Pons (tissue), 1 donor: ENCODE measurements at regions not wholly inside any gene's neighbourhood (a gene's known extent, or its start where the extent isn't known, plus 50 kb on each side); places are given as distances from the start of the nearest gene placed in this dataset.

ENCODE experiments used
- DNase-seq: peaks from one replicate; pipeline ENCODE4 v3.0.0-alpha.2; 2016; ENCODE audit warnings: low spot score

- no peak for DNase-seq
Measured at GRCh38 chrX:7789200-7789599, 53.8 kb upstream of the VCX start.

GRCh38 chrX:7788334-7788733 is 54.6 kb upstream of the VCX start:
- DNase-seq = no peak

DNA sequence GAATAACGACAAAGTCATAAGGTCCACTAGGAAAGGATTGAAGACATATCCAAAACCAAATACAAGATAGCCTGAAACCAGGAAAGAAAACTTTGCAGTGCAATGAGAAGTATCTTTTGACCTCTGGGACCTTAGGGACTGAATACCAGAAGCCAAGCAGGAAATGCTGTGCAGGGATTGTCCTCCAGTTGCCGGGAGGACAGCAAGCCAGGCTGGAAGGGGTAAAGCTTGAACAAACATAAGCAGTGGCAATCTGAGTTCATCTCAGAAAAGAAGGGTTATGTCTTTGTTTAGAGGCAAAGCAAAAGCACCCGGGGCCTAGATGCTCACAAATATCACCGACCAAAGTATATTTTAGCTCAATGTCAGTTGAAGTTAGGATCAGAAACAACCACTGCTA is 55.3 kb upstream of the VCX start:
- no peak for DNase-seq

DNA sequence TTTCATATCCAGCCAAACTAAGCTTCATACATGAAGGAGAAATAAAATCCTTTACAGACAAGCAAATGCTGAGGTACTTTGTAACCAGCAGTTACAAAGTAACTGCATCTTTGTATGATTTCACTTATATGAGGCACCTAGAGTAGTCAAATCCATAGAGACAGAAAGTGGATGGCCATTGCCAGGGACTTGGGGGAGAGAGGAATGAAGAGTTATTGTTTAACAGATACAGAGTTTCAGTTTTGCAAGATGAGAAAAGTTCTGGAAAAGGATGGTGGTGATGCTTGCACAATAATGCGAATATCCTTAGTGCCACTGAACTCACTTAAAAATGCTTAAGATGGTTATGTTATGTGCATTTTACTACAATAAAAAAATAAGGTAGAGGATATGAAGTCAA is 58.4 kb upstream of the VCX start:
- DNase-seq = no peak

- DNase-seq = no peak
Measured at GRCh38 chrX:7779644-7780043, 63.3 kb upstream of the VCX start.

DNA sequence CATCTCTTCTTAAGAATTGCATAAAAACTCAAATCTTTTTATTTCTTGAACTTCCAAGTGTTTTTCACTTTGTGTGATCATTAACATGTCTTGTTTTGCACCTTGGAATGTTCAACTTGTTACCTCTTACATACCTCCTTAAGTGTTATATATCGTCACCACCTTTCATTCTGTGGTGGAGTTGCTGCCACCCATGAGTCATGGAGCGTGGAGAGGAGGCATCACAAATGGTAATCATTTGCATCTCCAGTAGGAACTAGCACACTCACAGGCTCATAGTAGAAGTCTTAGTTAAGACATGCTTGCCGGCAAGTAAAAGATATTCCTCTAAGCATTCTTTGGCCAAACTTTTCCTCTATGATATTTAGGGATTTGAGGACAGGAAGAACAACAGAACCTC is 67.0 kb upstream of the VCX start:
- no peak for DNase-seq

GRCh38 chrX:7771788-7772438 is 71.1 kb upstream of the VCX start:
- no peak for DNase-seq

GRCh38 chrX:7759830-7760229 is 83.1 kb upstream of the VCX start:
- DNase-seq = no peak

DNA sequence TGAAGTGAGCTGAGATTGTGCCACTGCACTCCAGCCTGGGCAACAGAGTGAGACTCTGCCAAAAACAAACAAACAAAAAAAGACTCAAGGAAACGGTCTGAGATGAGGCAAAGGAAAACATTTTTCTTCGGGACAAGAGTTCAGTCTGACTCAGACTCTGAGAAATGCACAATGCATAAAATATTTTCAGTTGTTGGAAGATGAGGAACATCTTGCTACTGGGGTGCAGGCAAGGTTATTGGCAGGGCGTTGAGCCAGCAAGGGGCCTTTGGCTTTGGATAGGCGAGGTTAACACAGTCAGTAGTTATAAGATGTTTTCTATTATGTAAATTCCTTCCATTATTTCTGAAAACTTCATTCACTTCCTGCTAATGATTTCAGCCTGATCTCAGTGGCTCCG is 96.1 kb upstream of the VCX start:
- no peak for DNase-seq

- DNase-seq = no peak
Measured at GRCh38 chrX:7730071-7730470, 112.9 kb upstream of the VCX start.

GRCh38 chrX:7720519-7720918 is 122.5 kb upstream of the VCX start:
- no peak for DNase-seq

DNA sequence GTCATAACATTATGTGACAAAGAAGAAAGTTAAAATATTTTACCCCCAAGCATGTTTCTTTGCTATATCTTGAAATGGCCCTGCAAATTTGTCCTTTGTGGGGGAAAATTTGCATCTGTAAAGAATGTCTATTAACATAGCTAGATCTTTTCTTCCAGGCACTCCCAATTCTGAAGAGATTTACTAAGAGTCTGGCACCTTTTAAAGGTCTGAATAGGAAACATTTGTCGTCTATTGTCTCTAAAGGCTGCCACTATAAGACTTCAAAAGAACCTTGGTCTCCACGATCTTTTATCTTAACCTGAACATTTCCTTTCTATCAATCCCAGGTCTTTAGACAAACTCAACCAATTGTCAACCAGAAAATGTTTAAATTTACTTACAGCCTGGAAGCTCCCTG is 128.6 kb upstream of the VCX start:
- DNase-seq = no peak

- no peak for DNase-seq
Measured at GRCh38 chrX:7711167-7711566, 131.8 kb upstream of the VCX start.

DNA sequence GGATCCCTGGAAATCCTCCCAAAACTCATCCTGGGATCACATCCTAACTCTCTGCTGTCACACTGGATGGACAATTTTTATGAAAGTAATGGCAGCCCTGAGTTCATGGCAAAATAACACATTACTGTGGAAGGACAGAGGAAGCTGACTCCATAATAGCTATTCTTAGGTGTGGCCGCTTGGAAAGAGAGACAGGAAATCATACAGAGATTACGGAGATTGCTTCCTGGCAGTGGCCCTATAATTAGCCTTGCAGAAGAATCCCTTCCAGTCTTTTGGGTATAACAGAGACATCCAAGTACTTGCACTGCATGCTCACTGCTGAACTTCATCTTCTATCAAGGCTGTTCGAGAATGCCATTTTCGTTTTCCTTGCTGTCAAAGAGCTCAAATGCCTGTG is 133.1 kb upstream of the VCX start:
- no peak for DNase-seq

- peak; percentile 2 for DNase-seq
Measured at GRCh38 chrX:7706032-7706431, 136.9 kb upstream of the VCX start.

GRCh38 chrX:7704205-7704604 is 138.8 kb upstream of the VCX start:
- no peak for DNase-seq

DNA sequence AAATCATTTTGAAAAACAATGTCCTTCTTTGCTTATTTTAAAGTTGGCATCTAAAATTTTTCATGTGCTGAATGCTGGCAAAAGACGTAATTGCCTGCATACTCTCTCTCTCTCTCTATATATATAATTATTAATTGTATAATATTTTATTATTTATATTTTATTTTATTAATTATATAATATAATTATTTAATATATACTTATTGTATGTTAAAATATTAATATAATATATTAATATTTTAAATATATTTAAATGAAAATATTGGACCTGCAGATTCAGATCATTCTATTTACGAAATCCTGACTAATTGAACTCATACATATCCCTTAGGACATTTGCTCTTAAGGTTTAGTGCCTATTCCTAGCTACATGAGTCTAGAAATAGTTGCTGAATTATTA is 144.7 kb upstream of the VCX start:
- DNase-seq = no peak

GRCh38 chrX:7690842-7691241 is 152.1 kb upstream of the VCX start:
- DNase-seq = no peak

GRCh38 chrX:7689791-7690412 is 153.1 kb upstream of the VCX start:
- DNase-seq = no peak

DNA sequence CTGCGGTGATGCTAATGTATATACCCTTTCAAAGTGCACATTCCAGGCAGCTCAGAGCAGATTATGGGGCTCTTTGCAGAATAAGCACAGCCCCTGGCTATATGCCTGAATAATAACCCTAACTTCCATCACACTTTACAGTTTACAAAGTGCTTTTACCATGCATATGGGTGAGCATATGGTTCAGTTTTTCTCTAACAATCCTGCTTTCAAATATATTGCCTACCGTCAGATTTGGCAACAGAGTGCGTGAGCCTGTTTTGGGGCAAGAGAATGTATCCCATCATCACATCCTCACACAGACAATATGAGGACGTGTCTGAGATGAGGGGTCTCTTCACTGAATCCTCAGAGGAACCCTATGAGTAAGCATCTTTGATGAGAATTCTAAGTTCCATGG is 162.8 kb upstream of the VCX start:
- DNase-seq = no peak

GRCh38 chrX:7654316-7654715 is 188.7 kb upstream of the VCX start:
- no peak for DNase-seq

- no peak for DNase-seq
Measured at GRCh38 chrX:7647831-7648230, 195.1 kb upstream of the VCX start.

DNA sequence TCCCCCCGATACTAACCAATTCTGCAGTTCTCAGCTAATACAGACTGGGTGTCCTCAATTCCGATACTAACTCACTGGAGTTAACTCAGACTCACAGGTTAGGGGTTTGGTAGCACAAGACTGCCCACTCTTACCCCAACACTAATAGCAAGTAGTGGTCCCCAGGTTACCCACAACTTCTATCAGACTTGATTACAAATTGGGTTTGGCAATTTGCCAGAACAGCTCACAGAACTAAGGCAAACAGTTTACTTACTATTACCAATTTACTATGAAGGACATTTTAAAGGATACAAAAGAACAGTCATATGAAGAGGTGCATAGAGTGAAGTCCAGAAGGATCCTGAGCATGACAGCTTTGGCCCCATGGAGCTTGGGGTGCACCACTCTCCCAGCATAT is 201.8 kb upstream of the VCX start:
- no peak for DNase-seq

GRCh38 chrX:7640392-7640791 is 202.6 kb upstream of the VCX start:
- no peak for DNase-seq
